ENCODE measurements at regions not wholly inside any gene's neighbourhood (a gene's known extent, or its start where the extent isn't known, plus 50 kb on each side); places are given as distances from the start of the nearest gene placed in this dataset.
"Not testable (repeated sequence)": the region's sequence is repeated elsewhere in the genome, so short reads cannot be mapped to it uniquely, and the experiment has no call there.

DNA sequence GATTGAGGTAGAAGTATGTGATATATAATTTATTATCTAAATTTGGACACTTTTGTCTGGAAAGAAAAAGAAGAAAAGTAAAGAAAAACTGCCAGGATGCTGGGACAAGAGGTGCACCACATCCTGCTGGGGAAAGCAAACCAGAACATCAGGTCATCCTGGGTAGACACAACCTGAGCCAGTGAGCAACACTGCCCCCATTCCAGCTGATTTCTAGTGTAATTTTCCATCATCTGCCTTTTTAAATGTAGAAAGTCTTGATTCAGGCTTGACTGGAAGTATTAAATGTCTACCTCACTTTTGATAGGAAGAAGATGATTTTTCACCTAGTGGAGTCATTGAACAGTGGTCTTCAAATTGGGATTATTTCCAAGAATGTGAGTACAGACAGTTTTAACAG lies 1164.5 kb upstream of the CITED2 start:
- DNase-seq (ENCODE audit: low read depth in 2 of 2), result no peak

DNA sequence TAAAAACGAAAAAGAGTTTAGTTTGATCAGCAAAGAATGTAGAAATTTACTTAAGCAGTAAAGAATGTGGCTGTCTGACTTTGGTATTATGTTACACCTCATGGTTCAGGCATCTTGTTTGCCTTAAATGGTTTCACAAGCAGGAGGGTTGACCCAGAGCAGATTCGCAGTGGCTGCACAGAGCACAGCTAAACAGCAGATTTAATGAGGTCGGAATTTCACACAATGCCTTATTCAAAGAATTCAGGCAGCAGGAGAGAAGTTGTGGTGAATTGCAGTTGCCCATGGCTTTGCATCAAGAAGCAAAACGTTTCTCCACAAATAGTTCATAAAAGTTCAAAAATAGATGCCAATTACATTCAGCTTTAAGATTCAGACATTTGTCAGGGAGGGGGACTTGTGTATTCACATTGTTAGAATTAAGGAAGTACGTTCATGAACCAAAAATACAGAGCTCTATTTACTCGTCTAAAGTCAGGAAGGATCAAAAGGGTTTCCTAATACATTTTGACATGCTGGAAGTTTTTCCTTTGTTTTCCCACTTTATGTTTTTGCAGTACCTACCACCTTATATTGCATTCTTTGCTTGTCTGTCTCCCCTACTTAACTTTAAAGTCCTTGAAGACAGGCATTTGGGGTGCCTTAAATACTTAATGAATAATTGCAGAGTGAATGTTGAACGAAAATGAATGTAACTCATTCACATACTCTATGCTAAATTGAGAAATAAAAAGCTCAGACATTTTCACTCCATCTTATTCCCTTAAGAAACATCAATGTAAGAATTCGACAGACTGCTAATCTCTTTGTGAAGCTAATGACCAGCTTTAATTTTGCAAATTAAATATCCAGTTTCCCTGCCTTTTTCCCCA lies 1163.6 kb upstream of the CITED2 start:
- no peak for DNase-seq (ENCODE audit: low read depth in 2 of 2)

GRCh38 chr6:140537211-140537610 lies 1162.8 kb upstream of the CITED2 start:
- DNase-seq (ENCODE audit: low read depth in 2 of 2), result no peak

- DNase-seq (ENCODE audit: low read depth in 2 of 2), result no peak
These were observed 1161.1 kb upstream of the CITED2 start for GRCh38 chr6:140535511-140535910.

DNA sequence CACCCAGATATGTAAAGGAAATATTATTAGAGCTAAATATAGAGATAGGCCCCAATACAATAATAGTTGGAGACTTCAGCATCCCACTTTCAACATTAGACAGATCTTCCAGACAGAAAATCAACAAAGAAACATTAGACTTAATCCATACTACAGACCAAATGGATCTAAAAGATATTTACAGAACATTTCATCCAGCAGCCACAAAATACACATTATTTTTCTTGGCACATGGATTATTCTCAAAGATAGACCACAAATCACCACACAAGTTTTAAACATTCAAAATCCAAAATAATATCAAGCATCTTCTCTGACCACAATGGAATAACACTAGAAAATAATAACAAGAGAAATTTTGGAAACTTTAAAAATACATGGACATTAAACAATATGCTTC lies 1159.1 kb upstream of the CITED2 start:
- DNase-seq (ENCODE audit: low read depth in 2 of 2), result no peak

- no peak for DNase-seq (ENCODE audit: low read depth in 2 of 2)
These were observed 1130.3 kb upstream of the CITED2 start for GRCh38 chr6:140504776-140505175.

DNA sequence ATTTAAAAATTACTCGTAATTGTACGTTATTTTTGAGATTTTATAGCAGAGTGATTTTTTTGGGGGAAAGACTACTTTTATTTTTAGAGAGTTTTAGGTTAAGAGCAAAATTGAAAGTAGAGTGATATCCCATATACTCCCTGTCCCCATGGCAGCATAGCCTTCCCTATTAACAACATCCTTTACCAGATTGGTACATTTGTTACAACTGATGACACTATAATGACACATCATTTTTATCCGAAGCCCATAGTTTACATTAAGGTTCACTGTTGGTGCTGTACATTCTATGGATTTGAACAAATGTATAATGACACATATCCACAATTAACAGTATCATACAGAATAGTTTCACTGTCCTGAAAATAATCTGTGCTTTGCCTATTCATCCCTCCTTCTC lies 1126.4 kb upstream of the CITED2 start:
- no peak for DNase-seq (ENCODE audit: low read depth in 2 of 2)

GRCh38 chr6:140499607-140500006 lies 1125.2 kb upstream of the CITED2 start:
- DNase-seq (ENCODE audit: low read depth in 2 of 2), result no peak

GRCh38 chr6:140494321-140495108 lies 1120.1 kb upstream of the CITED2 start:
- DNase-seq (ENCODE audit: low read depth in 2 of 2), result no peak

DNA sequence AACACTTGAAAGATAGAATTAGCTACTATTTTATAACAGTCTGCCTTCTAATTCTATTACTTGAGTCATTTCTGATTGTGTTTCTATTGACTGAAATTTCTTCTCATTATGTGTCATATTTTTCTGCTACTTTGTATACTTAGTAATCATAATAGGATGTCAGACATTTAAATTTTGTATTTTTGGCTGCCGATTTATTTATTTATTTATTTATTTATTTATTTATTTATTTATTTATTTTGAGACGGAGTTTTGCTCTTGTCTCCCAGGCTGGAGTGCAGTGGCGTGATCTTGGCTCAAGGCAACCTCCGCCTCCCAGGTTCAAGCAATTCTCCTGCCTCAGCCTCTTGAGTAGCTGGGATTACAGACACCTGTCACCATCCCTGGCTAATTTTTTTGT lies 1119.0 kb upstream of the CITED2 start:
- not testable (repeated sequence) for DNase-seq (ENCODE audit: low read depth in 2 of 2)

GRCh38 chr6:140490081-140490480 lies 1115.6 kb upstream of the CITED2 start:
- DNase-seq (ENCODE audit: low read depth in 2 of 2), result no peak

DNA sequence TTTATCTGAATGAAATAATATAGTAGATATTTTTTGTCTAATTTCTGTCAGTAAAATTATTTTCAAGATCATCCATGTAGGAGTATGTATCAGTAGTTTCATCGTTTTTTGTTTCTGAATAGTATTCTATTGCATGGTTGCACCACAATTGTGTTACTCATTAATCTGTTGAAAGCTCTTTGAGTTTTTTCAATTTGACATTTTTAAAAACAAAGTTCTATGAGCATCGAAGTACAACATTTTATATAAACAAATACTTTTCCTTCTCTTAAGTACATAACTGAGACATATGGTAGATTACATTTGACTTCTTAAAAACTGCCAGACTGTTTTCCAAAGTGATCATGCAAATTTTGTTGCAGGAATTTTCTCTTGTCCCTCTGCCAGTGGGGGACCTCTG lies 1113.1 kb upstream of the CITED2 start:
- DNase-seq (ENCODE audit: low read depth in 2 of 2), result no peak

DNA sequence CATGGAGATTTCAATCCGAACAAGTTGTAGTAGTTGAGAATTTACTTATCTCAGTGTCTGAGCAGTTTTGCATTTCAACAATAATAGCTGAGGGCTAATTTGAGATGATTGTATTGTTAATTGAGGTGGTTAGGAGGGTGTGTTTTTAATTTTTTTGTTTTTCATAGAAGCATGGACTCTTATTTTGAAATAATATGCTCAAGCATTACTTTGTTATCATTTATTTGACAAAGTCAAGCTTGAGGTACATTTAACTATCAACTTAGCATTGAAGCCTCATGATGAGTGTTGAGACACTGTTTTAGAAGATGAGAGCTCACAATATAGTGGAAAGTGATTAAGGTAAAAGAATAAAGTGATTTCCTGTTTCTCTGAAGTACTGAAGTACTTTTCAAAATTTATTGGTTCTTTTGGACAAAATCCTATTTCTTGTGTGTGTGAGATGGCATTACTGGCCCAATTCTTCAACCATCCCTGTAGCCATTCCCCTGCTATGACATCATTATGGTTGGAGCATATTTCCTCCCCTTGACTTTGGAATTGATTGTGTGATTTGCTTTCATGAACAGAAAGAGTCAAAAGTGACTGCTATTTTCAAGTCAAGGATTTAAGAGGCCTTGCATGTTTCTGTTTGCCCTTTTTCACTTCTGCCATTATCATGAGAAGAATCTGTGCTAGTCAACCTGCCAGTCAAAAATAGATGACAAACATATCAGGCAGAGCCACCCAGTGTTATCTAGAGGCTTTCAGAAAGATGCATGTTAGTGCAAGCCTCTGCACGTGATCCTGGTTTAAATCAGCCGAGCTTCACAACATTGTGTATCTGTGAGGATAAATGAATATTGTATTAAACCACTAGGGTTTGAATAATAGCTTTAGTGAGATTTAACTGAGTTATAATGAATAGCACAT lies 1112.3 kb upstream of the CITED2 start:
- DNase-seq (ENCODE audit: low read depth in 2 of 2), result no peak

- DNase-seq (ENCODE audit: low read depth in 2 of 2), result peak in 1 of 2 donors; percentile 5
These were observed 1111.4 kb upstream of the CITED2 start for GRCh38 chr6:140485740-140486449.

GRCh38 chr6:140480852-140481251 lies 1106.4 kb upstream of the CITED2 start:
- DNase-seq (ENCODE audit: low read depth in 2 of 2), result no peak

GRCh38 chr6:140478631-140479030 lies 1104.2 kb upstream of the CITED2 start:
- DNase-seq (ENCODE audit: low read depth in 2 of 2), result no peak

DNA sequence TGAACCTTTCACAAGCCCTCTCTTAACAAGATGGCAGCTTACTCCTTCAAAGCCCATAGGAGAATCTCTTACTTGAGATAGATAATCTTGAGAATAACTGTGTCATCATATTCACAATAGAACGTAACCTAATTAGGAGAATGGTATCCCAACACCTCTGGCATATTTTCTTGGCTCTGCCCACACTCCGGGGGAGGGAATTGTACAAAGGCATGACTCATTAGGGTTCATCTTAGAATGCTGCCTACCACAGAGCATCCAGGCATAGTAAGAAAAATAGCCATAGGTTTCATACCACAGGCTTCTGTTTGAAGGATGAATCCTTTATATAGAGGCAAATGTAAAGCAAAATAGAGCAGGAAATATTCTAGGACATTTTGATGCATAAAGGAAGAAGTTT lies 1100.6 kb upstream of the CITED2 start:
- no peak for DNase-seq (ENCODE audit: low read depth in 2 of 2)

GRCh38 chr6:140464720-140465119 lies 1090.3 kb upstream of the CITED2 start:
- no peak for DNase-seq (ENCODE audit: low read depth in 2 of 2)

DNA sequence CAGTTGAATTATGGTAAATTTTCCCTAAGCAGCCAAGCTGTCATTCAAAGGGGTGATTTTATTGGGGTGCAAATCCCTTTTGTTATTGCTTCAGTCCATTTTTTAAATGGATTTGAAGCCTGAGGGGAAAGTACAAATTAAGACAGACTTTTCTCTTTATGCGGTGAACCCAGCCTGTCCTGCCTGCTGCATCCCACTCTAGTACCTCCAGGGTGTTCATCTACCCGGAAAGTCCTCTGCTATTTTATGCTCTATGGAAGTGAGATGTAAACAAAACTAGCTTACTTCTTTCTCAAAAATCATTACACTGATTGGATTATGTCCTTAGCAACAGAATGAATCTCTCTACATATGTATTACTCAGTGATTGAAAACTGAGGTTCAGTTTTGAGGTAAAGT lies 1088.9 kb upstream of the CITED2 start:
- DNase-seq (ENCODE audit: low read depth in 2 of 2), result no peak

GRCh38 chr6:140462453-140463311 lies 1088.2 kb upstream of the CITED2 start:
- no peak for DNase-seq (ENCODE audit: low read depth in 2 of 2)
